Hematopoietic multipotent progenitor cell treated with erythropoietin and hydrocortisone succinate and interleukin-3 and kit ligand, for 17 days (in vitro differentiated cells): ENCODE measurements at regions not wholly inside any gene's neighbourhood (a gene's known extent, or its start where the extent isn't known, plus 50 kb on each side); places are given as distances from the start of the nearest gene placed in this dataset.

Experiments
- DNase-seq: peaks from one replicate; pipeline ENCODE4 v3.0.0-alpha.2; 2015; ENCODE audit warnings: low spot score

DNA sequence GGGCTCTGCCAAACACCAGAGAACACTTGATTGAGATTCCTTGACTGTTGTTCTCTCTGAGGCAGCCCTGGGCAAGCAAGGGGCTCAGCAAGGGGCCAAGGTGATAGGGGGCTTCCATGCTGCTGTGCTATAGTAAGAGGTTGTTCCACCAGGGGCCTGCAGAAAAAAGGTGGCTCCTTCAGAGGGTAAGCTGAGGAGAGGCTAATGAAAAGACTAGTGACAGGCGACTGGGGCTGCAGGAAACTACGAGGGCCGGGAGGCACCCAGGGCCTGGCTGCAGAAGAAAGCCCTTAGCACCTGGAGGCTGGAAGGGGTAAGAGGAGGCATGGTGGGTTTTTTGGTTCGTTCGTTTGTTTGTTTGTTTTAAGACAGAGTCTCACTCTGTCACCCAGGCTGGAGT is 88.0 kb upstream of the CTNNA1 start:
- DNase-seq: no peak

DNA sequence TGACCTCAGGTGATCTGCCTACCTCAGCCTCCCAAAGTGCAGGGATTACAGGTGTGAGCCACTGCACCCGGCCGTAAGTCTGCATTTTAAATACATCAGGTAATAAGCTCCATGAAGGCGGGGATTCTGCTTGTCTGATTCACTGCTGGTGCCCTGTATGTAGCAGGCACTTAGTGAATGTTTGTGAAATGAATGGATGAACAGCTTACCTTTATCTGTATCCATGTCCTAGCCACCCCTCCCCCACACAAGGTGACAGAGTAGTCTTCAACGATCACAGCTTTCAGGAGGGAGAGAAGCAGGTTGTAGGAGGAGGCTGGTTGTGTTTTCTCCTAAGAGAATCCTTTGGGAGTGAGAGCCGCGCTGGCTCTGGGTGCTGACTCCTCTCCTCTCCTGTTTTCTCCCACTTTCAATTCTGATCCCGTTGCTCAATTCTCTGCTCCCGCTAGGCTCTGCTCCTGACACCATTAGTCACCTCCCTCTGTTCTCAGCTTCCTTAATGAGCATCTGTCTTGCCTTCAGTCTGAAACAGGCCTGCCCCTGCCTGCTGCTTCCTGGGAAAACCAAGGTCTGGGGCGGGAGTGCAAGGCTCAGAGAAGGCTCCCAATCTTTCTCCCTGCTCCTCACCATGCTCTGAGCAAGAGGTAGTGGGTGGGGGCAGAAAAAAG is 88.8 kb upstream of the CTNNA1 start:
- DNase-seq: no peak

DNA sequence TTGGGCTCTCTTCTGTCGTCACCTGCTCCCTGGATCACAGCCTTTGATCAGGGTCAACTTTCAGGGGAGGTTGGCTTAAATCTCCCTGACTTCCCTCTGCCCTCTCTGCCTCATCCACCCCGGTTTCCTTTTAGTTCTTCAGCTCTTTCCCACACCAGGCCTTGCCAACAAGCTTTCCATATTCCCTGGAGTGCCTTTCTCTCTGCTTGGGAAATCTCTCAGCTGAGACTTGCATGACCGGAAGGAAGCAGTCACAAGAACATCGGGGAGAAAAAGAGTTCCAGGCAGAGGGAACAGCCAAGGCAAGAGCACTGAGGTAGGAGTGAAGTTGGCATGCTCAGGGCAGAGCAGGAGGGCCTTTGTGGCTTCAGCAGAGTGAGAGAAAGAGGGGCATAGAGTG is 88.4 kb upstream of the HSPA9 start:
- DNase-seq: no peak

DNA sequence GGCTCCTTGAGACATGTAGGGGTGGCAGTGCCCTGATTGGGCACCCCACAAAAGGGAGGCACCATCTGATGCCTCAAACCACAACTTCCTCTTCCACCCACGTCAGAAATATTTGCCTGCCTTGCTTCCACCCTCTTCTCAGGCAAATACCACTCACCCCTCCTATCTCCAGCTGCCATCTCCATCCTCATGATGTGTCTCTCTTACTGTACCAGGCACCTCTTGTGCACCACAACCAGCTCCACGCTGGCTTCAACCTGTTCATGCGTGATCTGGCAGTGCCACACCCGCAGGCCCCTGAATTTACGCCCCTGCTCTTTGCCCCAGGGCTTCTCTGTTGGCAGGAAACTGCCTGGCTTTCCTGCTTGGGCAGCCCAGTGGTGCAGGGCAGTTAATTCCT is 87.8 kb upstream of the HSPA9 start:
- DNase-seq: no peak

DNA sequence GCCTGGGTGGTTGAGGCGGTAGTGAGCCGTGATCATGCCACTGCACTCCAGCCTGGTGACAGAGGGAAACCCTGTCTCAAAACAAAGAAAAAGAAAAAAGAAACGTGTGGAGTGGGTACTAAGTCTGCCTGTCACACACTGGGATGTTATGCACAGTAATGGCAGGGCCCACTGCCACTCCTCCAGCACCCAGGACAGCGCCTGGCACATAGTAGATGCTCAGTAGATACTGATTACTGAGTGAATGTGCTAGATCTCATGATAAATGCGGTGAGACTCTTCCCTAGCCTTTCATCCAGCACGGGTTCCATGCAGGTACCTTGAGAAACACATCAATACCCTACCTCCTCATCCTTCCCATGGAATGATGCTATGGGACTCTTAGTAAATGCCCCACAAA is 87.4 kb upstream of the HSPA9 start:
- DNase-seq: no peak

DNA sequence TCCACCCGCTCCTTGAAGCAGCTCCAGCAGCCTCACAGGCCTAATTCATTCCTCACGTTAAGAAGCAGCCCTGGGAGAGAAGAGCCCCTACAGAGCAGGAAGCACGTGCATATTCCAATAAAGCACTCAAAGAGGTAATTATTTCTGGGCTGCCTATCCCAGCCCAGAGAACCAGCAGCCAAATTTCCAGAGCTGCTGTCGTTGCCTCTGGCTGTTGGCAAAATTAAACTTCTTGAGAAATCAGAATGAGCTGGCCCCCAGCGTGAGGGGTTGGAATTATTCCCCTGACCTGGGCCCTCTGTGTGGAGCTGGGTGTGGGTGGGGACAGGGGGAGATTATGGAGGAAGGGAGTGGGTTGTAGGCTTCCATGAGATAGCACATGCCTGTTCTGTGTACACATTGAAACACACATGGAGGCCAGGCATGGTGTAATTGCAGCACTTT is 86.8 kb upstream of the HSPA9 start:
- no peak for DNase-seq

DNA sequence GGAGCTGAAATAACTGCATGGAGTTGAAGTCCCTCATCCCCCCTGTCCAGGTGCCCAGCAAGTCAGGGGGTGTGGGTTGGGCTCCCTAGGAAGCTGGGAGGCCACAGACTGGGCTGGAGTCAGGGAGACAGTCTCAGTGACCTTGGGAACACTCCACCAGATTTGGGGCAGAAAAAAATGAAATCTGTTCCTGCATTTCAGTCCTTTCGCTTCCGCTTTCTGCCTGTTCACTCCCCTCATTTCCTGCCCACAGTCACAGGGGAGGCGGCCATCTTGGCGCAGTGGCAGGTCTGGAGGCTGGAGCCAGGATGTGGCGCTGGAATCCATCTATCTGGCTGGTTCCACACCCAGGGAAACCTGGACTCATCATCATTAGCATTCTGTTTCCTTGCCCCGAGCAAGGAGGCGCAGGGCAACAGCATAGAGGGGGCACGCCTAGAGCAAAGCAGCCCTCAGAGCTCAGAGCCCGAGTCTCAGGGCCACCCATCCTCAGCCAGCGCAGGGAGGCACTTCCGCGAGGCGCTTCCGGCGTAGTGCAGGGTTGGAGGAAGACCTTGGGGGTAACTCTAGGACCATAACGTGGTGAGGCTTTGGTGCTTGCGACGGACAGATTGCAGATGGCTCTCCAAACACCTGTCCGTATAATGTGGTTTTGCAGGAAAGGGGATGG is 86.2 kb upstream of the HSPA9 start:
- no peak for DNase-seq

DNA sequence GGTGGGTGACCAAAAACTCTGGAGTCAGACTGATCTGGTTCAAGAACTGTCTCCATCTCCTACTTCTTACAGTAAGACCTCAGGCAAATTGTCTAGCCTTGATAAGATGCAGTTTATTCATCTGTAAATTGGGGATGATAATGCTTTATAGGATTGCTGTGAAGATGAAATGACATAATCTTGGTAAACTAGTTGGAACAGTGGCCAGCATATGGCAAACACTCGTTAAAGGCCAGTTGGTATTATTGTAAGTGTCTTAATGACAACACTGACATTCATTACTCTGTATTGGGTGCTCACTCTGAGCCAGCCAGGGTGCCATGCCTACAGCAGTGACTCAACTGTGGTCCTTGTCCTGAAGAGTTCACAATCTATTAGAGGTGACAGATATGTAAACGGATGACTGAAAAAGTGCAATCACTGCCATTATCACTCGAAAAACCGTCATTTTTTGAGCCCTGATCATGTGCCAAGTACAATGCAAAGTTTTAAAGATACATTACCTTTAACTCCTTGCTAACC is 84.9 kb upstream of the HSPA9 start:
- no peak for DNase-seq

DNA sequence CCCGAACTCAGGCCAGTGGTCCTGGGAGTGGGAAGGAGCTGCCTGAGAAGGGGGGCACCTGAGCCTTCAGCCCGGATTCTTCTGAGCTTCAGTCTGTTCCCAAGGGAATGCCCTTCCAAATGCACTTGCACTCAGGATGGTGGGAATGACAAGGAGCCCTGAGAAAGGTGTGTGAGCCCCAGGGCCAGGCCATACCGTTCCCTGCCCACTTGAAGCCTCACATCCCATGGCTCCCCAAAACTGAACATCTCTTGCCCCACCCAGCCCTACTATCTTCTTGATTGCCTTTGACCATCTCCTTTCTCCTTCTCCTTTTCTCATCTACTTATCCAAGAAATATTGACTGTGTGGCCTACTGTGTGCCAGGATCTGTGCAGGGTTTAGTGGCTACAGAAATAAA is 84.4 kb upstream of the HSPA9 start:
- DNase-seq: no peak

DNA sequence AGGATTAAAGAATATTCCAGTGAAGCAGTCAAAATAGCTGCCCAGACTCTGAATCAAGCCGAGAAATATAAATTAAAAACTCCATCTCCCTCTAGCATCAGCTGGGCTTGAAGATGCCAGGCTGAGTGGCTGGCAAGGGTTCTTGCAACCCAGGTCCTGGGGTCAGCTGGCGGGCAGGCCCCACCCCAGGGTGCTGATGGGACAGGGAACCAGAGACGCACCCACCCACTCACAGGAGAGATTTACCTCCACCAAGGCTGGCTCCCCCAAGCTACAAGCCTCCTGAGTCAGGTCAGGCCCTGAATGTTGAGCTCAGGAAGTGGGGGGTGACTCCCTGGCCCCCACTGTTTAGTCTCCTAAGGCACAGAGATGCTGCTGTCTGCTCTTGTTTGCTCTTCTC is 83.9 kb upstream of the HSPA9 start:
- DNase-seq: no peak

DNA sequence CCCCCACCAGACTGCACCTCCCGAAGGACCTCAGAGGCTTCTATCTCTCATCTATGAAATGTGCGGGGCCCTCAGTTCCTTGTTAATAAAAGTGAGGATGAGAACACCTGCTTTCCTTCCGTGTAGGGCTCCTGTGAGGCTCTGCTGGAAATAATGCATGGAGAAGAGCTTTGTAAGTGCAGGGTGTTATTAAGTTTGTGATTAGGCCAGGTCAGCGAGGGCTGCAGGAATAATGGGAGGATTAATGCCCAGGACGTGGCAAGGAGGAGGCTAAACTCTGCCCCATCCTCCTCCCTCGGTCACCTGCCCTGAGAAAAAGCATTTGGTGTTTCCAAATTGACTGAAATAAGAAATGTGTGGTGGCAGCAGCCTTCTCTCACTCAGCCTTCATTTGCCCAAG is 83.5 kb upstream of the HSPA9 start:
- DNase-seq: no peak

DNA sequence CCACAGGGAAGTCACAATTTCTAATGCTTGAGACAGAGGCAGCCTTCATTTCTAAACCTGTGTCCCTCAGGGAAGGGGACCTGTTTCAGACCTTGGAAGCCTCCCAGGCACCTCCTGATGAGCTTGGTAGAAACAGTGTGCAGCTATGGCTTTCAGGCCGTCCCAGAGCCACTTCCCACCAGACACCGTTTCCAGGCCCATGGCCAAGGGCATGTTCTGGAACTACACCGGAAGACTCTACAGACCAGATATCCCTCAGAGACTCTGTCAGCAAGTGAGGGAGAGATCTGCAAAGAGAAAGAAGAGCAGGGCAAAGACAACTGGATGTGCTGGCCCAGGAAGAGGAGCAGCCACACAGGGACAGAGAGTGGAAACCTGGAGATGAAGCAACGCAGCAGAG is 82.2 kb upstream of the HSPA9 start:
- DNase-seq: no peak

DNA sequence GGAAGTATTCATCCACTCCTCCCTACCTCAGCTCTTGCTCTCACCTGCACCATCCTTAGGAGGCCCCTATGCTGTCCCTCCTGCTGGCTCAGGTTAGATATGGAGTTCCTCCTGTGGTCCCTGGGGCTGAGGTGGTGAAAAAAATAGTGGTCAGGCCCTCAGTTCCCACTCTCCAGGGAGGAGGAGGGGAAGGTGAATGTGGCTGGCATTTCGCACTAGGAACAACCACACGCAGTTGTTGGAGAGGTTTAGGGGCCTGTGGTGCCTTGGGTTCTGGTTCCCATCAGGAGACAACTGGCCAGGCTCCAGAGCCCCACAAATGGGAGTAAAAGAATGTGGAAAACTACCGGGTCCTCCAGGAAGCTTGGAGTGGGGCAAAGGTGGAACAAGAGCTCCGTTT is 81.7 kb upstream of the HSPA9 start:
- DNase-seq: no peak

DNA sequence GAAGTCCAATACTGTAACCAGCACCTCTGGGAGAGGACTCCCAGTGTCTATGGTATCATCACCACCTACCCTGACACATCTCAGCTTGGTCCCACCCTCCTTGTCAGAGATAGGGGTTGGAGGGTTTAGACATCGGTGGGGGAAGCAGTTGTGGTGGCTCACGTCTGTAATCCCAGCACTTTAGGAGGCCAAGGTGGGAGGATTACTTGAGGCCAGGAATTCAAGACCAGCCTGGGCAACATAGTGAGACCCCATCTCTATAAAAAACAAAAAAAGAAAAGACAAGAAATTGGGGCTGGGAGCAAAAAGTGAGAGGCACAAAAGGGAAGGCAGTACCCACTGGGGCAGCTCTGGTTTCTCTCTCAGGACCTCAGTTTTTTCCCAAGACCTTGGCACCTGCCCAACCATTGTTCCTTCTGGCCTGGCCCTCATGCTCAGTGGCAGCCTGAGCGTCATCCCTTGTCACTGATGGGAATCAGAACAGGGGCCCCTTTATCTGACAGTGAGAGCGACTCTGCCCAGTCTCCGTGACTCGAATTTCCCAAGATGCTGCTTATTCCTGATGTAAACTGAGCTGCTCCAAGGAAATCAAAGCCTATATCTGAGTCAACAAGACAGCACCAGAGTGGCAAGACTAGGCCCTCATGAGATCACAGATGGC is 80.5 kb upstream of the HSPA9 start:
- DNase-seq: no peak

DNA sequence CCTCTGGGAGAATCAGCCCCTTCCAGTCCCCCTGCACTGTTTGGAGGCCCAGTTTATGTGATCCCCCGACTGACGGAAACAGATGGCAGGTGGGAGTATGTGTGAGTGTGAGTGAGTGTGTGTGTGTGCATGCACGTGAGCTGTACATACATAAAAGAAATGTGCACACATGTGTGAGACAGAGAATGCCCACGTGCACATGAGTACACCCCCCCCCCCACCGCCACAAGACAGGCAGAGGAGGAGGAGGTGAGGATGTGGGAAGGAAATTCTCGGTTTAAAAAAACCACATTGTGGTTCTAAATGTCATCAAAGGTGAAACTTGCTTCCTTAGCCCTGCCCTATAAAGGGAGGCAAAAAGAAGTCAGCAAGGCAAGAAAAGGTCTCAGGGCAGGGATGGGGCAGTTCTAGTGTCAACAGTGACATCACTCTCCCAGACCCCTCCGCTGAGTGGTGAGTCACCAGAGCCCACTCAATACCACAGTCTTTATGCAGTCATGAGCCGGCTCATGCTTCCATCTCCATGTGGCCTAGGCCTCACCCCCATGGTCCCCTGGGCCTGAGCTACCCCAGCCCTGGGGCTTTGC is 79.2 kb upstream of the HSPA9 start:
- DNase-seq: no peak

DNA sequence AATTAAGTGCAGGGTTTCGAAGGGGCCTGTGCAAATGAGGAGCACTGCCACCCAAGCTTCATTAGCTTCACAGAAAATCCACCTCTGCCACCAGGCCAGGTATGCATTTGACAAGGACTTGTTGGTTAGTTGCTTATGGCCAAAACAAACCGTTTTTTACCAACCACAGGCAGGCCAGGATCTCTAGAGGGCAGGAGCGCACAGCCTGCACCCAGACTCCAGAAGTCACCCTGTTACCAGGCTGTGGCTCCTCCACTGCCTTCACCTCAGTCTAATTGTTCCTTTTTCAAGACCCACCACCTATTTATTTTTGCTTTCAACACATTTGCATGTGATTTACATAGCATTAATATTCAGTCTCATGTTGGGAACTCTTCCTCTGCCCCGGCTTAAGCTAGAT is 78.3 kb upstream of the HSPA9 start:
- no peak for DNase-seq

DNA sequence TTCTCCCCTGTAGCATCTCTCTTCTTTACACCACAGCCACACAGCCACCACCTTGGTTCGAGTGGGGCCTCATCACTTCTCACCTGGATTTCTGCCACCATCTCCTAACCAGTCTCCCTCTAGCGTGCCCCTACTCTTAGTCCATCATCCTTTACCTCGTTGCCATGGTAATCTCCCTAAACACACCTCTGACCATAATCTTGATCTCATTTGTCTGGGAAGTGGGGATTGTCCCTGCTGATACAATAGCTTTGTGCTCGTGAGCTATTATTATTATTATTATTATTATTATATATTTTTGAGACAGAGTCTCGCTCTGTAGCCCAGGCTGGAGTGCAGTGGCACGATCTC is 76.5 kb upstream of the HSPA9 start:
- no peak for DNase-seq

DNA sequence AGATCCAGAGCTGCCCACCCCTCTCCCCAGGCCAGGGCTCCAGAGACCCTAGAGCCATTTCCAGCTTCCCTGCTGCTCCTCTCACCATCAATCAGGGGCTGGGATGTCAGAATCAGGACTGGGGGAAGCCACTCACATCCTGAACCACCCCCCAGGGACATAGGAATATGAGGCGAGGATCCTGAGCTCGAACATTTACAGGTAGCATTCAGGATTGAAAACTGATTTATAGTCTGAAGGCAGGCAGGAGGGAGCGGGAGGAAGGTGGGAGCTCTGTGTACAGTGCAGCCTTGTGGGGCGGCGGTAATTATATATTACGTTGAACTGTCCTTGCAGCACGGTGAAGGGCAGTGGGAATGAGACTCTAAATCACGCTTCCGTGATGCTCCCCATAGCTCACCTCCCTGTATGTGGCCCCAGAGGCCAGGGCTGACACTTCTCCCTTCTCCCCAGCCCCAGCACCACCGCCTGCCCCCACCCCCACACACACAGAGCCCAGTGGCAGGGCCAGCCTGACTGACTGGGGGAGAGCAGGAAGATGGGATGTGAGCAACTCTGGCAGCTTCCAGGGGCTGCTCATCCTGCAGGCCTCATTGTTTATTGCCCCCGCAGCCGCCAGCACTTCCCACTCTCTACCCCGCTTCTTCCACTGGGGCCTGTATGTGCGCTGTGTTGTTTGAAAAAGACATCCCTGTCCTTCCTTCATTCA is 76.0 kb upstream of the HSPA9 start:
- no peak for DNase-seq

DNA sequence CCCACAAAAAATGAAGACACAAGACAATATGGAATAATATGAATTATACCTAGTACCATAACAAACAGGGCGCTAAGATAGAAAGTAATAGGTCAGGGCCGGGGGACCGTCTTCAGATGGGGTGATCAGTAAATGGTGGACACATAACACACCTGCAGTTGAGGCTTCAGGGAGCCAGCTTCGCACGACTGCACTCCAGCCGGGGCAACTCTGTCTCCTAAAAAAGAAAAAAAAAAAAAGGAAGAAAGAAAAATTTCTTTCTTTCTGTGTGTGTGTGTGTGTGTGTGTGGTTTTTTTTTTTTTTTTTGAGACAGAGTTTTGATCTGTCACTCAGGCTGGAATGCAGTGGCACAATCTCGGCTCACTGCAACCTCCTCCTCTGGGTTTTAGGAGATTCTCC is 75.0 kb upstream of the HSPA9 start:
- DNase-seq: no peak

DNA sequence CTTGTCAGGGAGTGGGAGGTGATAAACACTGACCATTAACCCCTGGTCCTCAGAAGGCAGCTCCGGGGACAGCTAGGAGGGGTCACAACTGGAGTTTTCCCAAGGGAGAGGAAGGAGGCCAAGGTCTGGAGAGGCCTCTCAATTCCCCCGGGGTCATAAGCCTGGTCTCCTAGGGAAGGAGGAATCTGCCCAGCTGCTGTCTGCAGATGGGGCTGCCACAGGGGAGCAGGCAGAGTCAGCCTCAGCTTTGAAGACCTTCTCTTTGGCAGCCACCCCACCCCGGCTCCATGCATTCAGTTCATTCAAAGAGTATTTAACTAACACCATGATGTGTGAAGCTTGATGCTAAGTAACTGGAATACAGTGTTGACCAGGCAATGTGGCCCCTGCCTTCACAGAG is 74.6 kb upstream of the HSPA9 start:
- no peak for DNase-seq

DNA sequence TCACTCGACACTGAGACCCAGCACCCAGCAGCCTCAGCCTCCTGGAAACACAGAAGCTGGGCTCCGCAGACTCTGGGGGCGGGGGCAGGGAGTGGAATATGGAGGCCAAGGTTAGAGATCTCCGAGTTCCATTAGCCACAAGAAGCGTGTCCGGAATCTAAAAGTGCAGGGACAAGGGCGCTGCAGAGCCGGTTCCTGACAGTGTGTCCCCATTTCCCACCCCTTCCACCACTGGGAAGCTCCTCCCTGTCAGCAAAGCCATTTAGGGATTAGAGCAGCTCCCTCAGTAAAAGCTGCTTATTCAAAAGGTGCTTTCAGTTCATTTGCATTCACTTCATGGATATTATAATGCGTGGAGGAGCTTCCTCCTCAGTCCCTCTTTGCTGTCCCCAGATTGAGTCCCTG is 74.1 kb upstream of the HSPA9 start:
- DNase-seq: no peak

DNA sequence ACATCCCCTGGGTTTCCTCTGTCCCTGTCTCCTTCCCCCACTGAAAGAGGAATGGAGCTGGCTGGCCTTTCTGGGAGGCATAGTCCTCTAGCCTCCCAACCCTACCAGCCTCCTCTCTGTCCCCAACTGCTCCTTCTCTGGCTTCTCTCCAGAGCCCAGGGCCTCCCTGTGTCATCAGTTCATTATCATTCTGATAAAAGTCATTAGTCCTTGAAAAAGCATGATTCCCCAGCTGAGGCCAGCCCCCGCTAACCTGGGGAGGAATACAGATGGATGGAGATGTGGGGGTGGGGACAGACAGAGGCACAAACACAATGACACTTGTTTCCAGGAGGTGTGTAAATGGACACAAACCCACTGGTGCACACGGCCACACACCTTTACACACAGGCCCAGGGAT is 73.6 kb upstream of the HSPA9 start:
- no peak for DNase-seq
